Stimulated activated CD4-positive, alpha-beta T cell treated with anti-CD3 and anti-CD28 coated beads, Interleukin-12 subunit alpha, Interleukin-12 subunit beta, amount 100 ng/mL, for 48 hours (primary cell): ENCODE measurements at regions not wholly inside any gene's neighbourhood (a gene's known extent, or its start where the extent isn't known, plus 50 kb on each side); places are given as distances from the start of the nearest gene placed in this dataset.

ENCODE experiments used
- DNase-seq, 3 donors: peaks; one replicate each; pipeline ENCODE4 v3.0.0-alpha.2; 2020; ENCODE audit warnings: low read depth in 2 of 3, low spot score in 1 of 3

DNA sequence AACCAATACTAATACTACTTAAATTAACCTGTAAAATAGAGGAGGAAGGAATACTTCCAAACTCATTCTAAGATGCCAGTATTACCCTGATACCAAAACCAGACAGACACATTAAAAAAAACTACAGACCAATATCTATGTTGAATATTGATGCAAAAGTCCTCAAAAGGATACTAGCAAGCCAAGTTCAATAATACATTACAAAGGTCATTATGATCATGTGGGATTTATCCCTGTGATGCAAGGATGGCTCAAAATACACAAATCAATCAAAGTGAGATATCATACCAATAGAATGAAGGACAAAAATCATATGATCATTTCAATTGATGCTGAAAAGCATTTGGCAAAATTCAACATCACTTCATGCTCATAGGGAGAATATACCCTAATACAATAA is 97.2 kb upstream of the ATXN7L3B start:
- no peak for DNase-seq

DNA sequence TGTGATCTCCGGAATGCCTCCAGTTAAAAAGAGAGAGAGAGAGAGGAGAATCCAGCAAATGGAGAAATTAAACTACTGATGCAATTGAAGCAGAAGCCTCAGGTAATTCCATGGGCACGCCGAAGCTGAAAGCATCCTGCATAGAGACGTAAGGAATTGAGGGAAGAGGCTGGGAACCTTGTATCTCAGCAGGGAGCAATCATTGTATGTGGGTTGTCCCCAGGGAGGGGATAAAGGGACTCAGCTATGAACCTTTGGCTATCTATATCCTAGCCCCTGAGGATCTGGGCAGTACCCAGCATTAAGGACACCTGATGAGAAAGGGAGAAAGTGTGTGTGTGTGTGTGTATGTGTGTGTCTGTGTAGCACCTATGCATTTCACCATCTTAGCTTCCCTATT is 95.8 kb upstream of the ATXN7L3B start:
- no peak for DNase-seq

DNA sequence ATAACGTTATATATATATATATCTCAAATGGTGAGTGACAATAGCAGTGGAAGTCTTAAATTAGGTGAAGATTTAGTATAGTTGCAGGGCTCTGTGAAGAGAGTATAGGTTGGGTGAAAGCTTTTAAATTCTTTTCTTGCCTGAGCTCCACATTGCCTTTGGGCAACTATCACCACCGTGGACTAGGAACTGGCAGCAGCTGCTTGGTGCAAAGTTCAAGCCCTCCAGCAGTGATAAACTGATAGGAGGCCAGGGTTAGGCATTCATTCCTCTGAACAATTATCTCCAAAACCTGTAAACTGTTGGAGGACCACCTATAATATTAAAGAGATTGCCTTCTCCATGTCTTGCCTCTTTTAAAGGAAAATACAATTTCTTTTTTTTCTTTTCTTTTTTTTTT is 91.2 kb upstream of the ATXN7L3B start:
- DNase-seq, result no peak

DNA sequence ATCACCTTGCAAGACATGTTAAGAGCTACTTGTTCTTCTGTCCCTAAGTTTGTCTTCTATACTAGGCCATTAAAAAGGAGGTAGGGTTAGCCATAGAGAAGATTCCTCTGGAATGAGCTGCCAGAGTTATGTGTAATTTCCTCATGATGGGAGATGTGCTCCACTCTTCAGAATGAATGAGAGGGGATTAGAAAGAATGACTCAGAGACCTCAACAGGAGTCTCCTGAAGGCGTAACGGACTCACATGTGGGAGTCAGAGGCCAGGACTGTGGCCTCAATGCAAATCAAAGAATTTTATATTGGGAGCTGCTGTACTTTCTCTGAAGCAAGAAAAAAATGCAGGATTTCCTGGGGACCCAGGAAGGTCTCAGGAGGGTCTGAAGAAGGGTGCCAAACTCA is 87.8 kb upstream of the ATXN7L3B start:
- DNase-seq, result no peak

DNA sequence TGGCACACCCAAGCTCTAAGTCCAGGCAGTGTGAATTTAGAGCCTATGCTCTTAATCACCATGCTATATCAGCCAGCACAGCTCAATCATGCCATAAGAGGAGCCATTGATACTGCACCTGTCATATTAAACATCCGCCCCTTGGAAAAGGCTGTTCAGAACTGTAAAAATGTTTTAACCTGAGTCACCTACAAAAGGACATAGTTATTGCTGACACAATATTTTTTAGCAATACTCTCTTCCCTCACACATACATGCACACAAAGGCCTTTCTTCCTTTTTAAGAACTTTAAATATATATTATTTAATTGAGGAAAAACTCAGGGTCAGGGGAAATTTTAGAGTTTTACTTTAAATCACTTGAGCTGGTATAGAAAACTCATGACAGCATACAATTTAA is 83.5 kb upstream of the ATXN7L3B start:
- DNase-seq, result no peak

DNA sequence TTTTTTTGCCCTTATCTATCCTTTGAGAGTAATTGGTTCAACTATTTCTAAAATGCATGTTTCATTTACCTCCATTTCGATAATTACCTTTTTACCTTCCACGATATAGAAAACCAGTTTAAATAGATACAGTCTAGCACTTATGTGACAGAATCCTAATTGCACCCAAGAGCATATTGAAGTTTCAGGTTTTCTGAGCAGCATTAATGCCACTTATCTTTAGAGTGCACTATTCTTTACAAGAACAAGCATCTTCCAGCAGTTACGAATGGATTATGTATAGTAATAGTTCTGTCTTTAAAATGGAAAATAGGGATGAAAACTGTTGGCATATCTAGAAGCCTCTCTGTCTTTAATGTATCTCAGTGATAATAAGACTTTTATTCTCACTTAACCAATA is 82.2 kb upstream of the ATXN7L3B start:
- no peak for DNase-seq

DNA sequence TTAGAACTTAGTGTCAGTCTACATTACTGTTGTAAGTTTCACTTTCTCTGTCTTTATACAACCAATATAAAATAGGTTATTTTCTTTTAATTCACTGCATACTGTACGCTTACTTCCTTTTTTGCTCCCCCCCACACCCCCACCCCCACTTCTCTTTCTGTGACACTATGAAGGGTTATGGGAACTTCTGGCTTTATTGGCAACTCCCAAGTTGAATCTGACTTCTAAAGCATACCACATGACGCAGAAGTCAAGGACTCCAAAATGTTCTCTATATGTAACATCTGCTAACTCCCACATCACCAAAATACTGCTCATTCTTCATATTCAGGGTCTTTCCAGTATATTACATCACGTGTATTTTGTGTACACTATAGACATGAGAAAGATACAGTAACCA is 81.2 kb upstream of the ATXN7L3B start:
- DNase-seq, result no peak

DNA sequence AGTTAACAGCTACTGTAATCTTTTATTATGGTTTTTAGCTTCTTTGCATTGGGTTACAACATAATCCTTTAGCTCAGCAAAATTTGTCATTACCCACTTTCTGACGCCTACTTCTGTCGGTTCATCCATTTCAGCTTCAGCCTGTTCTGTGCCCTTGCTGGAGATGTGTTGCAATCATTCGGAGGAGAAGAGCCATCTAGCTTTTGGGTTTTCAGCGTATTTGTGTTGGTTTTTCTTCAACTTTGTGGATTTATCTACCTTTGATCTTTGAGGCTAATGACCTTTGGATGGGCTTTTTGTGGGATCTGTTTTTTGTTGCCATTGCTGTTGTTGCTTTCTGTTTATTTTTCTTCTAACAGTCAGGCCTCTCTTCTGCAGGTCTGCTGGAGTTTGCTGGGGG is 69.2 kb upstream of the ATXN7L3B start:
- DNase-seq, result no peak

DNA sequence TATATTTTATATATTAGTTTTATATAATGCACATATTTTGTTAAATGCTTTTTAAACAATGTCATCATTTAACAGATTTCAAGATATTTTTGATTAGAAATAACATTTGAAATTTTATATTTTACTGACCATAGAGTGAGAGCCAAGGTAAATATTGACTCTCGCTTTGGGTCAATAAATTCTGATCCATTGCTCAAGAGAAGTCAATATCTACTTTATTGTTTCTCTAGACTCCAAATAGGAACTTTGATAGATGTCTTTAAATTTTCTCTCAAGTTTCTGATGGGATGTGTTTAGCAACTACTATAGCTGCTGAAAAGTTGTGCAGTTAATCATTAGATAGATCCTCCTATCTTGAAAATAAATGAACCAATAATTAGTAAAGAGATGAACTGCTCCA is 61.4 kb upstream of the ATXN7L3B start:
- no peak for DNase-seq

DNA sequence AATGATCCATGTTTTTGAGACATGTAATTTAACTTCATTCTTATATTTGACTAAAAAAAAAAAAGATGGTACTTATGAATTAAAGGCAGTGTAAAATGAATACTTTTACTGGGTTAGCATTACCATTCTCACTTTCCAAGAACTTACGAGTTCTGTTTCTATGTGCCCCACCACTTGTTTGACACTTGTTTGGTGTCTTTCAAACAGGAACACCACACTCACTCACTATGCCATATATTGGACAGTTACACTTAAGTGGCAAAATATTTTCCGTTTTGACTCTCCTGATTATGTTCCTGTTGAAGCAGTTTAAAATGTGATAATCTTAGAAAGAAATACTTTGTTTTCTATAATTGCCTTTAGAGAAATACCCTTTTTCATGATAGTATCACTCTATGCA is 56.6 kb upstream of the ATXN7L3B start:
- DNase-seq, result no peak

DNA sequence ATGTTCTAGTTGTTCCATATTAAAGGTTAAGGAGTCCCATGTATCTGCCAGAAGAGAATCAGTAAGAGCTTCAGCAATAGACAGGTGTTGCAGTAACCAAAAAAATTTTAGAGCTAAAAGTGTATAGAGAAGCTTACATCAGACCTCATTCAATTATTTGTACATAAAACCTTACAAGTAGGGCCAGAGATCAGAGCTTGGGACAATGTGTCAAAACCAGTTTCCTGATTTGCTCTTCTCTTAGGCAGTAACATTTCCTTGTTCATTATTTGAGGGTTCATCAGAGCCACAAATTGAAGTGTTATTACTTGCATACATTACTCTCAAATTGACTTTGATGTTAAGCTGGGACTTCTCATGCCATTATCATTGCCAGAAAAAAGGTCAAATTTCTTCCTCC is 55.5 kb upstream of the ATXN7L3B start:
- DNase-seq, result no peak

DNA sequence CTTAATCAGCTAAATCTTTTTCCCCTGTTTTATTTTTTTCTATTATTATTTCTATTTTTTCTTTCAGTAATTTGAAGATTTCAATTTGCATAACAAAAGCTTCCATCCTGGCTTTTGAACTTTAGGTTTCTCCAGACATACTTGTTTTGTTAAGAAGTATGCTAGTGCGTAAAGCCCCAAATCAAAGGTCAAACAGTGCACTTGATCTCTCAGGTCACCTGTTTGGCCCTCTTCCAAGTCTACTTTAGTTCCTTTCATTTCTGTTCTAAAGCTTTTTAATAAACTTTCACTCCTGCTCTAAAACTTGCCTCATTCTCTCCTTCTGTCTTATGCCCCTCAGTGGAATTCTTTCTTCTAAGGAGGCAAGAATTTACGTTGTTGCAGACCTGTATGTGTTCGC is 54.6 kb upstream of the ATXN7L3B start:
- no peak for DNase-seq
